ENCODE measurements at regions not wholly inside any gene's neighbourhood (a gene's known extent, or its start where the extent isn't known, plus 50 kb on each side); places are given as distances from the start of the nearest gene placed in this dataset.

DNA sequence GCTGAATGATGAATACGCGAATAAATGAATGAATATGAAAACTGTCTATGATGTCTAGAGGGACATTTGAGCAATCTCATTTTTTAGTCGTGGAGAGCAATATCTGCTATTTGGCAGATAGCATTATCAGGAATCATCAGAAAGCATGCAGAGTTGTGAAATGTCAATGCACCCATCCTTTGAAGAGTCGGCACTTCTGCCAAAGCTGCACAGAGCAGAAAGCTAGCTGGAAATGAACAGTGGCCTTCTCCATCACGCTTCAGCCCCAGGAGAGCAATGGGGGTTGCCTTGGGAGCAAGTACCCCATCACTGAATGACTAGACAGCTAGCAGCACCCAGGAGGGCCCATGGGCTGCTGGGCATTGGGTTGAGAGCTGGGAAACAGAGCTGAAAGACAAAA lies 69.1 kb upstream of the PROK2 start:
- TF ChIP-seq, protein P1, sequence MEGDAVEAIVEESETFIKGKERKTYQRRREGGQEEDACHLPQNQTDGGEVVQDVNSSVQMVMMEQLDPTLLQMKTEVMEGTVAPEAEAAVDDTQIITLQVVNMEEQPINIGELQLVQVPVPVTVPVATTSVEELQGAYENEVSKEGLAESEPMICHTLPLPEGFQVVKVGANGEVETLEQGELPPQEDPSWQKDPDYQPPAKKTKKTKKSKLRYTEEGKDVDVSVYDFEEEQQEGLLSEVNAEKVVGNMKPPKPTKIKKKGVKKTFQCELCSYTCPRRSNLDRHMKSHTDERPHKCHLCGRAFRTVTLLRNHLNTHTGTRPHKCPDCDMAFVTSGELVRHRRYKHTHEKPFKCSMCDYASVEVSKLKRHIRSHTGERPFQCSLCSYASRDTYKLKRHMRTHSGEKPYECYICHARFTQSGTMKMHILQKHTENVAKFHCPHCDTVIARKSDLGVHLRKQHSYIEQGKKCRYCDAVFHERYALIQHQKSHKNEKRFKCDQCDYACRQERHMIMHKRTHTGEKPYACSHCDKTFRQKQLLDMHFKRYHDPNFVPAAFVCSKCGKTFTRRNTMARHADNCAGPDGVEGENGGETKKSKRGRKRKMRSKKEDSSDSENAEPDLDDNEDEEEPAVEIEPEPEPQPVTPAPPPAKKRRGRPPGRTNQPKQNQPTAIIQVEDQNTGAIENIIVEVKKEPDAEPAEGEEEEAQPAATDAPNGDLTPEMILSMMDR (IDR thresholded peaks at IDR 0.05), result no peak
- TF ChIP-seq FOXM1 (IDR thresholded peaks at IDR 0.05; ENCODE audit: low read depth) (no peak), NFIC (IDR thresholded peaks at IDR 0.05; ENCODE audit: borderline replicate concordance) (no peak), POLR2AphosphoS5 (IDR thresholded peaks at IDR 0.05; ENCODE audit: low read depth, low read length) (no peak), RXRA (IDR thresholded peaks at IDR 0.05; ENCODE audit: borderline replicate concordance, low read depth) (no peak), FOXJ3 (CRISPR knock-in tag; IDR thresholded peaks at IDR 0.05) (no peak), YY1 (IDR thresholded peaks at IDR 0.05; ENCODE audit: low read depth) (no peak)
- TF ChIP-seq, protein P2, sequence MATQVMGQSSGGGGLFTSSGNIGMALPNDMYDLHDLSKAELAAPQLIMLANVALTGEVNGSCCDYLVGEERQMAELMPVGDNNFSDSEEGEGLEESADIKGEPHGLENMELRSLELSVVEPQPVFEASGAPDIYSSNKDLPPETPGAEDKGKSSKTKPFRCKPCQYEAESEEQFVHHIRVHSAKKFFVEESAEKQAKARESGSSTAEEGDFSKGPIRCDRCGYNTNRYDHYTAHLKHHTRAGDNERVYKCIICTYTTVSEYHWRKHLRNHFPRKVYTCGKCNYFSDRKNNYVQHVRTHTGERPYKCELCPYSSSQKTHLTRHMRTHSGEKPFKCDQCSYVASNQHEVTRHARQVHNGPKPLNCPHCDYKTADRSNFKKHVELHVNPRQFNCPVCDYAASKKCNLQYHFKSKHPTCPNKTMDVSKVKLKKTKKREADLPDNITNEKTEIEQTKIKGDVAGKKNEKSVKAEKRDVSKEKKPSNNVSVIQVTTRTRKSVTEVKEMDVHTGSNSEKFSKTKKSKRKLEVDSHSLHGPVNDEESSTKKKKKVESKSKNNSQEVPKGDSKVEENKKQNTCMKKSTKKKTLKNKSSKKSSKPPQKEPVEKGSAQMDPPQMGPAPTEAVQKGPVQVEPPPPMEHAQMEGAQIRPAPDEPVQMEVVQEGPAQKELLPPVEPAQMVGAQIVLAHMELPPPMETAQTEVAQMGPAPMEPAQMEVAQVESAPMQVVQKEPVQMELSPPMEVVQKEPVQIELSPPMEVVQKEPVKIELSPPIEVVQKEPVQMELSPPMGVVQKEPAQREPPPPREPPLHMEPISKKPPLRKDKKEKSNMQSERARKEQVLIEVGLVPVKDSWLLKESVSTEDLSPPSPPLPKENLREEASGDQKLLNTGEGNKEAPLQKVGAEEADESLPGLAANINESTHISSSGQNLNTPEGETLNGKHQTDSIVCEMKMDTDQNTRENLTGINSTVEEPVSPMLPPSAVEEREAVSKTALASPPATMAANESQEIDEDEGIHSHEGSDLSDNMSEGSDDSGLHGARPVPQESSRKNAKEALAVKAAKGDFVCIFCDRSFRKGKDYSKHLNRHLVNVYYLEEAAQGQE (IDR thresholded peaks at IDR 0.05; ENCODE audit: low read depth, low read length), result no peak
- TF ChIP-seq, protein P3, sequence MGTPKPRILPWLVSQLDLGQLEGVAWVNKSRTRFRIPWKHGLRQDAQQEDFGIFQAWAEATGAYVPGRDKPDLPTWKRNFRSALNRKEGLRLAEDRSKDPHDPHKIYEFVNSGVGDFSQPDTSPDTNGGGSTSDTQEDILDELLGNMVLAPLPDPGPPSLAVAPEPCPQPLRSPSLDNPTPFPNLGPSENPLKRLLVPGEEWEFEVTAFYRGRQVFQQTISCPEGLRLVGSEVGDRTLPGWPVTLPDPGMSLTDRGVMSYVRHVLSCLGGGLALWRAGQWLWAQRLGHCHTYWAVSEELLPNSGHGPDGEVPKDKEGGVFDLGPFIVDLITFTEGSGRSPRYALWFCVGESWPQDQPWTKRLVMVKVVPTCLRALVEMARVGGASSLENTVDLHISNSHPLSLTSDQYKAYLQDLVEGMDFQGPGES (IDR thresholded peaks at IDR 0.05; ENCODE audit: low read depth, low read length), result no peak
